Skeletal muscle tissue (tissue), 3 donors: ENCODE measurements at regions not wholly inside any gene's neighbourhood (a gene's known extent, or its start where the extent isn't known, plus 50 kb on each side); places are given as distances from the start of the nearest gene placed in this dataset.

ENCODE experiments used
- H3K27ac ChIP-seq: one replicate; pipeline ENCODE4 v1.7.0; 2013; ENCODE audit warnings: mild to moderate bottlenecking, low read depth, low read length, inconsistent platforms
- H3K27me3 ChIP-seq, 3 donors: one replicate each; pipeline ENCODE4 v1.7.0; 2013; ENCODE audit warnings: low read length in 3 of 3; ENCODE audit not compliant: control insufficient read depth in 3 of 3, insufficient read depth in 3 of 3
- H3K36me3 ChIP-seq, 3 donors: one replicate each; pipeline ENCODE4 v1.7.0; 2013; ENCODE audit warnings: low read length in 3 of 3; ENCODE audit not compliant: control insufficient read depth in 3 of 3, insufficient read depth in 3 of 3
- H3K4me1 ChIP-seq, 3 donors: one replicate each; pipeline ENCODE4 v1.7.0; 2013; ENCODE audit warnings: low read length in 3 of 3, mild to moderate bottlenecking in 3 of 3; ENCODE audit not compliant: control insufficient read depth in 3 of 3, insufficient read depth in 3 of 3
- H3K4me3 ChIP-seq, 3 donors: one replicate each; pipeline ENCODE4 v1.7.0; 2013; ENCODE audit warnings: low read length in 3 of 3
- H3K9ac ChIP-seq, 3 donors: one replicate each; pipeline ENCODE4 v1.7.0; 2013; ENCODE audit warnings: low read length in 3 of 3, mild to moderate bottlenecking in 3 of 3, moderate library complexity in 2 of 3, low read depth in 1 of 3
- H3K9me3 ChIP-seq, 3 donors: one replicate each; pipeline ENCODE4 v1.7.0; 2013; ENCODE audit warnings: low read length in 3 of 3; ENCODE audit not compliant: control insufficient read depth in 3 of 3
- donor health status: Osteomylitis.

- H3K4me1 ChIP-seq: no peaks in the 10 kb centered on the region
- no peaks in the 10 kb centered on the region for H3K36me3 ChIP-seq
- H3K27ac ChIP-seq: no peak overlapping the region
- no peak overlapping the region for H3K9ac ChIP-seq
- no peaks in the 10 kb centered on the region for H3K9me3 ChIP-seq
- no peak overlapping the region for H3K4me3 ChIP-seq
- no peaks in the 10 kb centered on the region for H3K27me3 ChIP-seq
These were observed 1061.8 kb upstream of the ARRDC3 start for GRCh38 chr5:92444888-92445287.

- Histone ChIP-seq H3K9ac (no peak overlapping the region), H3K4me3 (no peak overlapping the region), H3K27ac (no peak overlapping the region), H3K9me3 (no peaks in the 10 kb centered on the region), H3K36me3 (no peaks in the 10 kb centered on the region), H3K27me3 (no peaks in the 10 kb centered on the region), H3K4me1 (no peaks in the 10 kb centered on the region)
These were observed 1052.7 kb upstream of the ARRDC3 start for GRCh38 chr5:92435781-92436180.

GRCh38 chr5:92429646-92430045 lies 1046.5 kb upstream of the ARRDC3 start:
- Histone ChIP-seq H3K9me3 (no peaks in the 10 kb centered on the region), H3K27ac (no peak overlapping the region), H3K9ac (no peak overlapping the region), H3K36me3 (no peaks in the 10 kb centered on the region), H3K4me3 (no peak overlapping the region), H3K27me3 (no peaks in the 10 kb centered on the region), H3K4me1 (no peaks in the 10 kb centered on the region)

- no peak overlapping the region for H3K9ac ChIP-seq
- H3K9me3 ChIP-seq: no peaks in the 10 kb centered on the region
- no peak overlapping the region for H3K4me3 ChIP-seq
- H3K27ac ChIP-seq: no peak overlapping the region
- H3K4me1 ChIP-seq: no peaks in the 10 kb centered on the region
- no peaks in the 10 kb centered on the region for H3K36me3 ChIP-seq
- H3K27me3 ChIP-seq: no peaks in the 10 kb centered on the region
These were observed 1045.3 kb upstream of the ARRDC3 start for GRCh38 chr5:92428415-92428814.

GRCh38 chr5:92424785-92425426 lies 1041.8 kb upstream of the ARRDC3 start:
- H3K27me3 ChIP-seq: no peaks in the 10 kb centered on the region
- H3K4me3 ChIP-seq: no peak overlapping the region
- H3K27ac ChIP-seq: no peak overlapping the region

GRCh38 chr5:92421942-92422341 lies 1038.8 kb upstream of the ARRDC3 start:
- H3K27ac ChIP-seq: no peak overlapping the region
- H3K27me3 ChIP-seq: no peaks in the 10 kb centered on the region
- H3K4me3 ChIP-seq: no peak overlapping the region
- no peak overlapping the region for H3K9ac ChIP-seq
- H3K4me1 ChIP-seq: no peaks in the 10 kb centered on the region
- H3K9me3 ChIP-seq: no peaks in the 10 kb centered on the region
- no peaks in the 10 kb centered on the region for H3K36me3 ChIP-seq

More at GRCh38 chr5:92424785-92425426, 1041.8 kb upstream of the ARRDC3 start:
- H3K9ac ChIP-seq: no peak overlapping the region
- H3K4me1 ChIP-seq: no peaks in the 10 kb centered on the region
- no peaks in the 10 kb centered on the region for H3K9me3 ChIP-seq
- no peaks in the 10 kb centered on the region for H3K36me3 ChIP-seq

- H3K9me3 ChIP-seq: no peaks in the 10 kb centered on the region
- no peak overlapping the region for H3K27ac ChIP-seq
- H3K36me3 ChIP-seq: no peaks in the 10 kb centered on the region
- H3K4me3 ChIP-seq: no peak overlapping the region
- H3K27me3 ChIP-seq: no peaks in the 10 kb centered on the region
- no peak overlapping the region for H3K9ac ChIP-seq
- no peaks in the 10 kb centered on the region for H3K4me1 ChIP-seq
These were observed 1038.1 kb upstream of the ARRDC3 start for GRCh38 chr5:92421196-92421595.

- H3K4me1 ChIP-seq: no peaks in the 10 kb centered on the region
- no peak overlapping the region for H3K27ac ChIP-seq
- no peak overlapping the region for H3K9ac ChIP-seq
- no peaks in the 10 kb centered on the region for H3K36me3 ChIP-seq
- no peaks in the 10 kb centered on the region for H3K27me3 ChIP-seq
- no peak overlapping the region for H3K4me3 ChIP-seq
- H3K9me3 ChIP-seq: no peaks in the 10 kb centered on the region
These were observed 1036.1 kb upstream of the ARRDC3 start for GRCh38 chr5:92419261-92419660.

GRCh38 chr5:92418341-92418740 lies 1035.2 kb upstream of the ARRDC3 start:
- H3K4me1 ChIP-seq: no peaks in the 10 kb centered on the region
- no peak overlapping the region for H3K27ac ChIP-seq
- no peak overlapping the region for H3K9ac ChIP-seq
- H3K4me3 ChIP-seq: no peak overlapping the region
- H3K36me3 ChIP-seq: no peaks in the 10 kb centered on the region
- no peaks in the 10 kb centered on the region for H3K27me3 ChIP-seq
- H3K9me3 ChIP-seq: no peaks in the 10 kb centered on the region

GRCh38 chr5:92409134-92409533 lies 1026.0 kb upstream of the ARRDC3 start:
- H3K9ac ChIP-seq: no peak overlapping the region
- no peaks in the 10 kb centered on the region for H3K36me3 ChIP-seq
- no peaks in the 10 kb centered on the region for H3K27me3 ChIP-seq
- H3K27ac ChIP-seq: no peak overlapping the region
- H3K9me3 ChIP-seq: no peaks in the 10 kb centered on the region
- no peak overlapping the region for H3K4me3 ChIP-seq
- H3K4me1 ChIP-seq: no peaks in the 10 kb centered on the region
